Stomach (tissue), 8 donors: ENCODE measurements at regions not wholly inside any gene's neighbourhood (a gene's known extent, or its start where the extent isn't known, plus 50 kb on each side); places are given as distances from the start of the nearest gene placed in this dataset.

ENCODE experiments used
- DNase-seq, 2 donors: peaks; one replicate each; pipeline versions ENCODE4 v3.0.0 to v3.0.0-alpha.2; 2013 to 2019
- H3K27ac ChIP-seq, 5 donors: fragments of 200-600 bp in 4 of 5; sonication (generic) in 4 of 5; one replicate each; pipeline ENCODE4 v1.5.1; 2013 to 2019; ENCODE audit warnings: mild to moderate bottlenecking in 1 of 5, moderate library complexity in 1 of 5
- H3K27me3 ChIP-seq, 3 donors: fragments of 200-600 bp; sonication (generic); one replicate each; pipeline ENCODE4 v1.5.1; 2017 to 2019; ENCODE audit warnings: mixed run types in 1 of 3
- H3K36me3 ChIP-seq, 4 donors: fragments of 200-600 bp; sonication (generic); 1 replicate in 3 of 4; 2 replicates in 1 of 4; pipeline ENCODE4 v1.5.1; 2016 to 2019
- H3K4me1 ChIP-seq, 4 donors: fragments of 200-600 bp; sonication (generic); one replicate each; pipeline ENCODE4 v1.5.1; 2016 to 2019
- H3K4me3 ChIP-seq, 4 donors: fragments of 200-600 bp; sonication (generic) in 3 of 4; one replicate each; pipeline ENCODE4 v1.5.1; 2016 to 2019; ENCODE audit warnings: mild to moderate bottlenecking in 1 of 4
- H3K9me3 ChIP-seq, 4 donors: fragments of 200-600 bp; sonication (generic); one replicate each; pipeline ENCODE4 v1.5.1; 2016 to 2019
- EP300 ChIP-seq: sonication (generic); formaldehyde crosslinking; IDR thresholded peaks from one replicate; pipeline ENCODE4 v1.6.1; 2017; ENCODE audit warnings: antibody characterized with exemption
- POLR2A ChIP-seq, 4 donors: fragments of 450-650 bp; IDR thresholded peaks; one replicate each; pipeline ENCODE4 v1.6.1; 2016; ENCODE audit warnings: antibody characterized with exemption in 4 of 4, control low read depth in 2 of 4, mild to moderate bottlenecking in 1 of 4, moderate library complexity in 1 of 4
- POLR2AphosphoS5 ChIP-seq, 3 donors: sonication (generic); formaldehyde crosslinking; IDR thresholded peaks; one replicate each; pipeline ENCODE4 v1.6.1; 2016; ENCODE audit warnings: antibody characterized with exemption in 3 of 3
- WGBS, 5 donors: extraction: QIAGEN DNeasy Blood & Tissue Kit in 3 of 5; methylation state at CpG; one replicate each; pipeline versions ENCODE4 v1.1.5 to v1.1.7; 2013 to 2018; 5-methylcytosine and 5-hydroxymethylcytosine counted together
- intact Hi-C: fragments of 100-400 bp; cut with DNase I; formaldehyde crosslinking; loops from one replicate; pipeline ENCODE4 v1.15.1; 2023; ENCODE audit warnings: low total_unique reads
- TF ChIP-seq, protein P1 (sequence below), 7 experiments: fragments of 450-650 bp in 4 of 7; fragments of 200-600 bp in 3 of 7; sonication (generic) in 3 of 7; IDR thresholded peaks; one replicate each; pipeline ENCODE4 v1.5.1; 2016 to 2019; ENCODE audit warnings: antibody characterized with exemption in 7 of 7, control low read depth in 2 of 7, mild to moderate bottlenecking in 1 of 7
- donor health status: healthy with polysubstance abuse.
- donor health status: Bipolar disorder and iron deficiency.
- donor health status: healthy.

DNA sequence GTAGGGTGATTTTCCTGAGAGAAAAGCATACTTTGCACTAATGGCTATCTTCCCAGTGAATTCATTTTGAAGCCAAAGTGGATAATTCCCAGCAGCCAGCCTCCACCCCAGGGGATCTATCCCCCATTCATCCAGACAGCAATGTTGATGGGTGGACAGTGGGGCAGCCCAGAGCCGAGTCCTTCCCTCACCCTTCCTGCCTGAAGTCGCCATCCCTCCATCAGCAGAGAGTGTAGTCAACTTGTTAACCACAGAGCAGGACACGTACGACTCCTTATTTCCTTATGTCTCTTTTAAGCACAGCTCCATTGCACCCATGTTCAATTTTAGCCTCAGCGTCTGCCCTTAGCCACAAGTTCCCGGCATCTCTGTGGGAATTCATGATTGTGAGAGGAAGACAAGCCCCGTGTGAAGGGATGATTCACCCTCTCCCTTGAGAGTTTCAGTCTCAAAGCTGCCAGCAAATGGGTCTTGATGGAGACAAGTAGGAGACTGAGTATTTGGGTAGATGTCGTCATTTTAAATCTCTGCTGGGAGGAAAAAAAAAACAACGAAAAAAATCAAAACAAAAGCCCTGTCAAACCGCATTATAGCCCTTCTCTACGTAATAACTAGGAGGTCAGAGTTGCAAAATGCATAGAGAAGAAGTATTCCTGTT is 58.3 kb upstream of the MEDAG start:
- intact Hi-C loops, result no loop called here
- H3K4me1 ChIP-seq, result no peaks in the 10 kb centered on the region
- H3K27me3 ChIP-seq, result no peaks in the 10 kb centered on the region
- peak overlapping the region in 4 of 5 donors; percentile 32 to 77 (median 71) for H3K27ac ChIP-seq
- 42 to 59% (median 49%) methylated on average over 11 of the region's 11 CpGs for WGBS, 5 donors
- H3K9me3 ChIP-seq, result no peaks in the 10 kb centered on the region
- DNase-seq, result no peak
- no peaks in the 10 kb centered on the region for H3K36me3 ChIP-seq
- H3K4me3 ChIP-seq, result no peak overlapping the region
- peak in 1 of 3 donors; percentile 32 for TF ChIP-seq POLR2AphosphoS5 (IDR thresholded peaks at IDR 0.05)
- TF ChIP-seq, protein P1, sequence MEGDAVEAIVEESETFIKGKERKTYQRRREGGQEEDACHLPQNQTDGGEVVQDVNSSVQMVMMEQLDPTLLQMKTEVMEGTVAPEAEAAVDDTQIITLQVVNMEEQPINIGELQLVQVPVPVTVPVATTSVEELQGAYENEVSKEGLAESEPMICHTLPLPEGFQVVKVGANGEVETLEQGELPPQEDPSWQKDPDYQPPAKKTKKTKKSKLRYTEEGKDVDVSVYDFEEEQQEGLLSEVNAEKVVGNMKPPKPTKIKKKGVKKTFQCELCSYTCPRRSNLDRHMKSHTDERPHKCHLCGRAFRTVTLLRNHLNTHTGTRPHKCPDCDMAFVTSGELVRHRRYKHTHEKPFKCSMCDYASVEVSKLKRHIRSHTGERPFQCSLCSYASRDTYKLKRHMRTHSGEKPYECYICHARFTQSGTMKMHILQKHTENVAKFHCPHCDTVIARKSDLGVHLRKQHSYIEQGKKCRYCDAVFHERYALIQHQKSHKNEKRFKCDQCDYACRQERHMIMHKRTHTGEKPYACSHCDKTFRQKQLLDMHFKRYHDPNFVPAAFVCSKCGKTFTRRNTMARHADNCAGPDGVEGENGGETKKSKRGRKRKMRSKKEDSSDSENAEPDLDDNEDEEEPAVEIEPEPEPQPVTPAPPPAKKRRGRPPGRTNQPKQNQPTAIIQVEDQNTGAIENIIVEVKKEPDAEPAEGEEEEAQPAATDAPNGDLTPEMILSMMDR (IDR thresholded peaks at IDR 0.05), result no peak

DNA sequence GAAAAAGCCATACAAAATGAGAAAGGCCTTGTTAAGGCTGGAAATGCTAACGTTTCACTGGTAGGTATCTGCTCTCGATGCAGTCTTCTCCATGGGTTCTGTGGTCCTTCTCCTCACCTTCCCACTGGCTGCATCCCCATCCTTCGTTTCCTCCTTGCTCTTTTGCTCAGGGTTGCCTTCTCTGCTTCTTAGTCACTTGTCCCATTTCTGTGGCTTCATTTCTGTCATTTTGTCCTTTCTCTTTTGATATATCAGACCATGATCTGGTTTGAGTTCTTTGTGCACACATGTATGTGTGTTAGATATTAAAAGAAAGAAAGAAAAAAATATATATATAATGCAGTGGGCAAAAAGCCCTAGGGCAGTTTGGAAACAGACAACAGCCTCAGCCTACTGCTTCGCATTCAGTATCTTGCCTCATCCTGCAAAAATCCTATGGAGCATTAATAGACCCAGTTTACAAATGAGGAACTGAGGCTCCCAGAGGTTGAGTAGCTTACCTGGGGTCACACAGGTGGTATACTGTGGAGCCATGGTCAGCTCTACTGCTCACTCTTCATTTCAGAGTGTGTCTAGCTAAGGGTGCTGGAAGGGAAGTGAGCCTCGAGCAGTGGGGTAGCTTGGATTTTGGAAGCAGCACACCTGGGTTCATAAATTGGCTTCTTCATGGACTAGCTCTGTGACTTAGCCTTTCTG is 57.6 kb upstream of the MEDAG start:
- no peak for DNase-seq
- H3K27me3 ChIP-seq, result no peaks in the 10 kb centered on the region
- H3K4me3 ChIP-seq, result no peak overlapping the region
- no peaks in the 10 kb centered on the region for H3K9me3 ChIP-seq
- intact Hi-C loops, result no loop called here
- TF ChIP-seq POLR2AphosphoS5 (IDR thresholded peaks at IDR 0.05) (no peak), EP300 (no peak), POLR2A (IDR thresholded peaks at IDR 0.05) (no peak)
- TF ChIP-seq, protein P1 (IDR thresholded peaks at IDR 0.05), result no peak
- 73 to 77% (median 77%) methylated on average over 5 of the region's 5 CpGs for WGBS, 5 donors
- peak overlapping the region in 4 of 5 donors; percentile 20 to 77 (median 55) for H3K27ac ChIP-seq
- H3K36me3 ChIP-seq, result no peaks in the 10 kb centered on the region
- no peaks in the 10 kb centered on the region for H3K4me1 ChIP-seq

DNA sequence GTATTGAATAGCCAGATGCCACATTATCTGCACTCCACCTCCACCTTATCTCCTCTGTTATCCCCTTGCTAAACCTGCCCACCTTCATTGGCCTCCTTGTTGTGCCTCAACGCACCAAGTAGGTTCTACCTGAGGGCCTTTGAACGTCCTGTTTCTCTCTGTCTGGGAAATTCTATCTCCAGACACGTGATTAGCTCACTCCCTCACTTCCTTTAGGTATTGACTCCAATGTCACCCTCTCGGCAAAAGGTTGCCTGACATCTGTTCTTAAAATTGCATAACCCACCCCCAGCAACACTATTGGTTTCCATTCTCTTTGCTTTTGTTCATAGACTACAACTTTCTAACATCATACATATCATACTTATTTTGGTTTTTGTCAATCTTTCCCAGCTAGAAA is 56.5 kb upstream of the MEDAG start:
- Histone ChIP-seq H3K9me3 (no peaks in the 10 kb centered on the region), H3K27ac (no peak overlapping the region), H3K36me3 (no peaks in the 10 kb centered on the region), H3K4me1 (no peaks in the 10 kb centered on the region), H3K4me3 (no peak overlapping the region), H3K27me3 (no peaks in the 10 kb centered on the region)
- 70 to 84% (median 75%) methylated on average over 4 of the region's 4 CpGs for WGBS, 5 donors
- intact Hi-C loops, result no loop called here
- TF ChIP-seq POLR2A (IDR thresholded peaks at IDR 0.05) (no peak), POLR2AphosphoS5 (IDR thresholded peaks at IDR 0.05) (no peak), EP300 (no peak)
- TF ChIP-seq, protein P1 (IDR thresholded peaks at IDR 0.05), result no peak
- DNase-seq, result no peak

DNA sequence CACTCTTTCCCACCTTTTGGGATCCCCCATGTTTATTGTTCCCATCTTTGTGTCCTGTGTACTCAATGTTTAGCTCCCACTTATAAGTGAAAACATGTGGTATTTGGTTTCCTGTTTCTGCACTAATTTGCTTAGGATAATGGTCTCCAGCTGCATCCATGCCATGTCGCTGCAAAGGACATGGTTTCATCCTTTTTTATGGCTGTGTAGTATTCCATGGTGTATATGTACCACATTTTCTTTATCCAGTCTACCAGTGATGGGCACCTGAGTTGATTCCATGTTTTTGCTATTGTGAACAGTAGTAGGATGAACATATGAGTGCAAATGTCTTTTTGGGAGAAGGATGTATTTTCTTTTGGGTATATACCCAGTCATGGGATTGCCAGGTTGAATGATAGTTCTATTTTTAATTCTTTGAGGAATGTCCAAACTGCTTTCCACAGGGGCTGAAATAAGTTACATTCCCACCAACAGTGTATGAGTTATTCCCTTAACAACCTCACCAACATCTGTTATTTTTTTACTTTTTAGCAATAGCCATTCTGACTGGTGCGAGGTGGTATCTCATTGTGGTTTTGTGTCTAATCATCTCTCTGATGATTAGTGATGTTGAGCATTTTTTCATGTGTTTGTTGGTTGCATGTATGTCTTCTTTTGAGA is 55.7 kb upstream of the MEDAG start:
- Histone ChIP-seq H3K4me3 (no peak overlapping the region), H3K27me3 (no peaks in the 10 kb centered on the region), H3K36me3 (no peaks in the 10 kb centered on the region), H3K27ac (no peak overlapping the region), H3K9me3 (no peaks in the 10 kb centered on the region), H3K4me1 (no peaks in the 10 kb centered on the region)
- no peak for DNase-seq
- 60 to 81% (median 69%) methylated on average over 2 of the region's 2 CpGs for WGBS, 5 donors
- TF ChIP-seq POLR2A (IDR thresholded peaks at IDR 0.05), result no peak
- no peak for TF ChIP-seq EP300
- TF ChIP-seq POLR2AphosphoS5 (IDR thresholded peaks at IDR 0.05), result no peak
- TF ChIP-seq, protein P1 (IDR thresholded peaks at IDR 0.05), result no peak
- intact Hi-C loops, result no loop called here
